Endothelial cell of umbilical vein (primary cell): ENCODE measurements at regions not wholly inside any gene's neighbourhood (a gene's known extent, or its start where the extent isn't known, plus 50 kb on each side); places are given as distances from the start of the nearest gene placed in this dataset.

Source experiments
- BruUV-seq: library from RNA; stranded (reverse); fragments of 400-500 nt; replicated peaks from 2 replicates; lab custom pipeline; 2021; lab: Mats Ljungman, UMichigan
- CTCF ChIA-PET: fragments of 300-600, 350-600 bp; sonication (Branson Sonifier 250); formaldehyde crosslinking; loops from one replicate; lab custom pipeline; 2021; ENCODE audit warnings: antibody characterized with exemption, inconsistent platforms; lab: Charles Lee
- POLR2A ChIA-PET: fragments of 300-600, 350-600 bp; sonication (Branson Sonifier 250); formaldehyde crosslinking; loops from one replicate; lab custom pipeline; 2021; ENCODE audit warnings: antibody characterized with exemption, inconsistent platforms; lab: Charles Lee
- DNase-seq: peaks from one replicate; pipeline ENCODE4 v3.0.0-alpha.2; 2011; ENCODE audit warnings: low read depth, low spot score
- FAIRE-seq: peaks from 2 replicates; lab custom pipeline; 2011; peaks lifted over from hg19 to GRCh38; lab: Jason Lieb, UNC
- H2AFZ ChIP-seq: 2 replicates; pipeline ENCODE4 v1.6.0; 2012; ENCODE audit warnings: low read depth, low read length, control low read depth, inconsistent platforms
- H3K27ac ChIP-seq: 2 replicates; pipeline ENCODE4 v1.5.1; 2011; ENCODE audit warnings: low read depth, mild to moderate bottlenecking, control low read depth, low read length, moderate library complexity; ENCODE audit not compliant: insufficient read depth
- H3K27me3 ChIP-seq, 2 experiments: 2 replicates each; pipeline versions ENCODE4 v1.6.0 to v1.6.1; 2011; ENCODE audit warnings: low read length in 2 of 2, mixed read lengths in 1 of 2; ENCODE audit not compliant: control insufficient read depth in 2 of 2, insufficient read depth in 2 of 2
- H3K36me3 ChIP-seq, 2 experiments: 2 replicates in 1 of 2; 3 replicates in 1 of 2; pipeline ENCODE4 v1.5.1; 2011; ENCODE audit warnings: low read length in 2 of 2, mild to moderate bottlenecking in 1 of 2, moderate library complexity in 1 of 2; ENCODE audit not compliant: control insufficient read depth in 2 of 2, insufficient read depth in 2 of 2; ENCODE audit errors: extremely low read depth in 1 of 2
- H3K4me1 ChIP-seq: 3 replicates; pipeline ENCODE4 v1.5.1; 2011; ENCODE audit warnings: mild to moderate bottlenecking, low read length; ENCODE audit not compliant: control insufficient read depth, insufficient read depth; ENCODE audit errors: extremely low read depth
- H3K4me2 ChIP-seq: 2 replicates; pipeline ENCODE4 v1.6.1; 2011; ENCODE audit warnings: low read length, control low read depth, mixed read lengths; ENCODE audit not compliant: insufficient read depth
- H3K4me3 ChIP-seq, 3 experiments: fragments of 200-600 bp in 1 of 3; sonication (generic), shearing (Covaris generic) in 1 of 3; replicated peaks in 1 of 3; 2 replicates each; pipeline ENCODE4 v1.5.1; 2011 to 2016; ENCODE audit warnings: control low read depth in 3 of 3, low read length in 3 of 3, mild to moderate bottlenecking in 2 of 3, inconsistent platforms in 1 of 3, low read depth in 1 of 3, moderate library complexity in 1 of 3; ENCODE audit not compliant: insufficient read depth in 1 of 3
- H3K79me2 ChIP-seq: 2 replicates; pipeline ENCODE4 v1.6.0; 2012; ENCODE audit warnings: low read length, inconsistent platforms; ENCODE audit not compliant: control insufficient read depth, insufficient read depth
- H3K9ac ChIP-seq: replicated peaks from 2 replicates; pipeline ENCODE3; 2011; ENCODE audit warnings: low read length, control low read depth; ENCODE audit not compliant: insufficient read depth; ENCODE audit errors: extremely low read depth
- H3K9me1 ChIP-seq: replicated peaks from 3 replicates; pipeline ENCODE4 v1.6.0; 2011; ENCODE audit warnings: mild to moderate bottlenecking, low read length; ENCODE audit not compliant: control insufficient read depth, insufficient read depth; ENCODE audit errors: extremely low read depth
- H3K9me3 ChIP-seq: replicated peaks from 2 replicates; pipeline ENCODE4 v1.5.1; 2012; ENCODE audit warnings: low read length, inconsistent platforms; ENCODE audit not compliant: control insufficient read depth, insufficient read depth
- H4K20me1 ChIP-seq: replicated peaks from 2 replicates; pipeline ENCODE3; 2011; ENCODE audit warnings: mild to moderate bottlenecking, low read length; ENCODE audit not compliant: control insufficient read depth, insufficient read depth; ENCODE audit errors: extremely low read depth
- JUN ChIP-seq: IDR thresholded peaks from 2 replicates; pipeline ENCODE4 v1.6.1; 2011; ENCODE audit warnings: borderline replicate concordance, low read depth; ENCODE audit not compliant: insufficient read length, insufficient read depth
- POLR2A ChIP-seq: IDR thresholded peaks from 2 replicates; pipeline ENCODE4 v1.6.1; 2012; ENCODE audit warnings: low read depth, mild to moderate bottlenecking, control low read depth, low read length
- POLR2AphosphoS5 ChIP-seq: IDR thresholded peaks from 2 replicates; pipeline ENCODE4 v1.6.1; 2012; ENCODE audit warnings: low read depth, mild to moderate bottlenecking, control low read depth, low read length, moderate library complexity; ENCODE audit not compliant: insufficient read depth
- dilution Hi-C: fragments of 300-500 bp; cut with MboI; formaldehyde crosslinking; loops from one replicate; pipeline ENCODE4 v1.15.0; 2019; ENCODE audit warnings: low sequenced_read_pairs; ENCODE audit not compliant: extremely low pct_ligation_motif_present
- intact Hi-C: fragments of 100-400 bp; cut with micrococcal nuclease; formaldehyde crosslinking; loops from one replicate; pipeline ENCODE4 v1.10.0; 2022
- TF ChIP-seq, protein P1 (sequence below), 2 donors: IDR thresholded peaks; 1 replicate in 1 of 2; 2 replicates in 1 of 2; pipeline ENCODE4 v1.5.1; 2011; ENCODE audit warnings: low read length in 2 of 2, mild to moderate bottlenecking in 2 of 2, moderate library complexity in 2 of 2, control low read depth in 1 of 2, inconsistent platforms in 1 of 2, low read depth in 1 of 2; ENCODE audit not compliant: insufficient read depth in 1 of 2; ENCODE audit errors: extremely low read depth in 1 of 2

DNA sequence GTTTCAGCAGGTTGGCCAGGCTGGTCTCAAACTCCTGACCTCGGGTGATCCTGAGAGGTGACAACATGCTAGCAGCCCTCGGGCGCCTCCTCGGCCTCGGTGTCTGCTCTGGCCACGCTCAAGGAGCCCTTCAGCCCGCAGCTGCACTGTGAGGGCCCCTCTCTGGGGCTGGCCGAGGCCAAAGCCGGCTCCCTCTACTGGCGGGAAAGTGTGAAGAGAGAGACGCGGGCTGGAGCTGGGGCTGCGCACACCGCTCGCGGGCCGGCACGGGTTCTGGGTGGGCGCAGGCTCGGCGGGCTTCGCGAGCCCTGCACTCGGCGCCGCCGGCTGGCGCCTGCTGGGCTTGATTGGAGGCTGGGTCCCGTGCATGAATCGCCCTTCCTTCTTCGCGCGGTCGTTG lies 80.8 kb upstream of the RBM24 start:
- intact Hi-C loops, result no loop called here
- ChIA-PET POLR2A (no interaction called here), CTCF (interaction anchor here (0.9 to 1.9 kb wide), 3 partner anchors 9 to 384 kb away, joined by 3 to 8 read pairs (median 3); no protein-coding TSS in a partner anchor)
- no peaks in the 10 kb centered on the region for H3K4me1 ChIP-seq
- H3K9ac ChIP-seq, result no peak overlapping the region
- no peak overlapping the region for H3K4me3 ChIP-seq
- TF ChIP-seq, protein P1, sequence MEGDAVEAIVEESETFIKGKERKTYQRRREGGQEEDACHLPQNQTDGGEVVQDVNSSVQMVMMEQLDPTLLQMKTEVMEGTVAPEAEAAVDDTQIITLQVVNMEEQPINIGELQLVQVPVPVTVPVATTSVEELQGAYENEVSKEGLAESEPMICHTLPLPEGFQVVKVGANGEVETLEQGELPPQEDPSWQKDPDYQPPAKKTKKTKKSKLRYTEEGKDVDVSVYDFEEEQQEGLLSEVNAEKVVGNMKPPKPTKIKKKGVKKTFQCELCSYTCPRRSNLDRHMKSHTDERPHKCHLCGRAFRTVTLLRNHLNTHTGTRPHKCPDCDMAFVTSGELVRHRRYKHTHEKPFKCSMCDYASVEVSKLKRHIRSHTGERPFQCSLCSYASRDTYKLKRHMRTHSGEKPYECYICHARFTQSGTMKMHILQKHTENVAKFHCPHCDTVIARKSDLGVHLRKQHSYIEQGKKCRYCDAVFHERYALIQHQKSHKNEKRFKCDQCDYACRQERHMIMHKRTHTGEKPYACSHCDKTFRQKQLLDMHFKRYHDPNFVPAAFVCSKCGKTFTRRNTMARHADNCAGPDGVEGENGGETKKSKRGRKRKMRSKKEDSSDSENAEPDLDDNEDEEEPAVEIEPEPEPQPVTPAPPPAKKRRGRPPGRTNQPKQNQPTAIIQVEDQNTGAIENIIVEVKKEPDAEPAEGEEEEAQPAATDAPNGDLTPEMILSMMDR (IDR thresholded peaks at IDR 0.05; ENCODE audit: extremely low read depth in 1 of 2, insufficient read depth in 1 of 2, low read depth in 1 of 2, low read length in 2 of 2), result peak; percentile 9 to 35
- TF ChIP-seq JUN, result no peak
- no peaks in the 10 kb centered on the region for H4K20me1 ChIP-seq
- H3K9me1 ChIP-seq, result no peaks in the 10 kb centered on the region
- H3K4me2 ChIP-seq, result no peak overlapping the region
- FAIRE-seq, result no peak
- H3K27me3 ChIP-seq, result no peaks in the 10 kb centered on the region
- H3K79me2 ChIP-seq, result no peaks in the 10 kb centered on the region
- dilution Hi-C loops, result no loop called here
- no peak overlapping the region for H2AFZ ChIP-seq
- H3K9me3 ChIP-seq, result no peaks in the 10 kb centered on the region
- H3K36me3 ChIP-seq, result no peaks in the 10 kb centered on the region
- H3K27ac ChIP-seq, result no peak overlapping the region
- no peak for DNase-seq
- BruUV-seq, result no TSS peak

DNA sequence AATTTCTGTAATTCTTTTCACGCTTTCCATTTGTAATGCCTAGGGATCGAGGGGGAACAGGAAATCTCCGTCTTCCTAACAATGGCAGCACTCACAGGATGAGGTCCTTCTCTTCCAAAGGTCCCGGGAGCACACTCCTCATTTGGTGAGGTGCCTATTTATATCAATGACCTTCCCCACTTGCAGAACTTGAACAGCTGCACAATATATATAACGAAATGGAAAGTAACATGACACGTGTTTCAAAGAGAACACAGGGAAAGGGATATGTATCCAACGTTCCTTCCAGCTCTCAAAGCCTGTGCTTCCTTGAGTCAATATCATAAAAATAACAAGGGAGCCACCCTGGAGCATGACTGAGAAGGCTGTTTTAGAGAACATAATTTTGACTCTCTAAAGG lies 78.6 kb upstream of the RBM24 start:
- H2AFZ ChIP-seq, result no peak overlapping the region
- FAIRE-seq (no peak), DNase-seq (no peak)
- no peaks in the 10 kb centered on the region for H3K36me3 ChIP-seq
- ChIA-PET CTCF (no interaction called here), POLR2A (no interaction called here)
- intact Hi-C loops (no loop called here), dilution Hi-C loops (no loop called here)
- TF ChIP-seq, protein P1 (IDR thresholded peaks at IDR 0.05; ENCODE audit: extremely low read depth in 1 of 2, insufficient read depth in 1 of 2, low read depth in 1 of 2, low read length in 2 of 2), result no peak
- TF ChIP-seq POLR2A (no peak), JUN (no peak), POLR2AphosphoS5 (no peak)
- H3K4me1 ChIP-seq, result no peaks in the 10 kb centered on the region
- H3K4me2 ChIP-seq, result no peak overlapping the region
- H4K20me1 ChIP-seq, result no peaks in the 10 kb centered on the region
- no peaks in the 10 kb centered on the region for H3K9me3 ChIP-seq
- H3K27ac ChIP-seq, result no peak overlapping the region
- BruUV-seq, result no TSS peak
- H3K9me1 ChIP-seq, result no peaks in the 10 kb centered on the region
- H3K79me2 ChIP-seq, result no peaks in the 10 kb centered on the region
- H3K27me3 ChIP-seq, result no peaks in the 10 kb centered on the region
- H3K4me3 ChIP-seq, result no peak overlapping the region
- H3K9ac ChIP-seq, result no peak overlapping the region
